ENCODE measurements at regions not wholly inside any gene's neighbourhood (a gene's known extent, or its start where the extent isn't known, plus 50 kb on each side); places are given as distances from the start of the nearest gene placed in this dataset.

- no peaks in the 10 kb centered on the region for H4K20me1 ChIP-seq
- H3K9me3 ChIP-seq (replicated peaks in 1 of 11), result no peaks in the 10 kb centered on the region; a peak in 2 of 22 replicates
- H3K9ac ChIP-seq, result no peak overlapping the region
- H3K27me3 ChIP-seq, result no peaks in the 10 kb centered on the region
- no peaks in the 10 kb centered on the region for H3K36me3 ChIP-seq
- H3K4me3 ChIP-seq, result no peak overlapping the region
- H3K4me1 ChIP-seq, result peaks cover 27 to 45% (median 33%) of the 10 kb centered on the region in 10 experiments
- no peak for TF ChIP-seq Cebpa-rat (IDR thresholded peaks at IDR 0.05)
- no peak overlapping the region for H3K4me2 ChIP-seq
- no peak overlapping the region for H3K27ac ChIP-seq
Observed at GRCh38 chr3:187932530-187932929, 187.3 kb upstream of the BCL6 start.

- Histone ChIP-seq H3K4me2 (peak overlapping the region; percentile 60 to 91 (median 81)), H3K36me3 (no peaks in the 10 kb centered on the region), H3K9ac (peak overlapping the region; percentile 16 to 69 (median 57); a peak in 18 of 22 replicates), H3K27ac (peak overlapping the region in 10 of 11 experiments; percentile 47 to 77 (median 69); a peak in 21 of 22 replicates), H4K20me1 (no peaks in the 10 kb centered on the region), H3K9me3 (replicated peaks in 1 of 11) (no peaks in the 10 kb centered on the region; a peak in 2 of 22 replicates), H3K4me1 (peaks cover 20 to 30% (median 24%) of the 10 kb centered on the region in 10 experiments), H3K4me3 (peak overlapping the region in 1 of 10 experiments; percentile 46; a peak in 2 of 20 replicates), H3K27me3 (no peaks in the 10 kb centered on the region)
- no peak for TF ChIP-seq Cebpa-rat (IDR thresholded peaks at IDR 0.05)
Observed at GRCh38 chr3:187935623-187936156, 190.4 kb upstream of the BCL6 start.

- TF ChIP-seq Cebpa-rat (IDR thresholded peaks at IDR 0.05), result no peak
- no peaks in the 10 kb centered on the region for H3K36me3 ChIP-seq
- H3K9me3 ChIP-seq (replicated peaks in 1 of 11), result no peaks in the 10 kb centered on the region; a peak in 2 of 22 replicates
- H4K20me1 ChIP-seq, result no peaks in the 10 kb centered on the region
- H3K4me2 ChIP-seq, result peak overlapping the region; percentile 60 to 91 (median 81); a peak in 21 of 22 replicates
- peaks cover 20 to 30% (median 24%) of the 10 kb centered on the region in 10 experiments for H3K4me1 ChIP-seq
- H3K27ac ChIP-seq, result peak overlapping the region in 1 of 11 experiments; percentile 71; a peak in 2 of 22 replicates
- H3K9ac ChIP-seq, result no peak overlapping the region
- no peak overlapping the region for H3K4me3 ChIP-seq
- no peaks in the 10 kb centered on the region for H3K27me3 ChIP-seq
Observed at GRCh38 chr3:187936676-187937075, 191.4 kb upstream of the BCL6 start.

GRCh38 chr3:187939891-187940290 lies 194.6 kb upstream of the BCL6 start:
- Histone ChIP-seq H3K9me3 (replicated peaks in 1 of 11) (no peaks in the 10 kb centered on the region; a peak in 1 of 22 replicates), H3K4me2 (no peak overlapping the region), H3K4me3 (no peak overlapping the region)

GRCh38 chr3:187941135-187941847 lies 196.0 kb upstream of the BCL6 start:
- Histone ChIP-seq H3K4me1 (peaks cover 14 to 37% (median 28%) of the 10 kb centered on the region in 10 experiments), H4K20me1 (no peaks in the 10 kb centered on the region), H3K36me3 (no peaks in the 10 kb centered on the region), H3K27me3 (no peaks in the 10 kb centered on the region), H3K4me3 (no peak overlapping the region), H3K4me2 (no peak overlapping the region), H3K9me3 (replicated peaks in 1 of 11) (no peaks in the 10 kb centered on the region; a peak in 1 of 22 replicates), H3K9ac (no peak overlapping the region), H3K27ac (no peak overlapping the region)
- no peak for TF ChIP-seq Cebpa-rat (IDR thresholded peaks at IDR 0.05)

More at GRCh38 chr3:187939891-187940290, 194.6 kb upstream of the BCL6 start:
- H3K27ac ChIP-seq, result no peak overlapping the region
- no peaks in the 10 kb centered on the region for H3K36me3 ChIP-seq
- peaks cover 20 to 37% (median 28%) of the 10 kb centered on the region in 10 experiments for H3K4me1 ChIP-seq
- H3K27me3 ChIP-seq, result no peaks in the 10 kb centered on the region
- H3K9ac ChIP-seq, result no peak overlapping the region
- H4K20me1 ChIP-seq, result no peaks in the 10 kb centered on the region
- TF ChIP-seq Cebpa-rat (IDR thresholded peaks at IDR 0.05), result no peak

GRCh38 chr3:187941848-187942194 lies 196.6 kb upstream of the BCL6 start:
- no peak overlapping the region for H3K9ac ChIP-seq
- H3K4me1 ChIP-seq, result peaks cover 11 to 37% (median 28%) of the 10 kb centered on the region in 10 experiments
- no peak overlapping the region for H3K27ac ChIP-seq
- no peaks in the 10 kb centered on the region for H3K36me3 ChIP-seq
- H4K20me1 ChIP-seq, result no peaks in the 10 kb centered on the region
- H3K9me3 ChIP-seq (replicated peaks in 1 of 11), result no peaks in the 10 kb centered on the region; a peak in 1 of 22 replicates
- no peaks in the 10 kb centered on the region for H3K27me3 ChIP-seq
- TF ChIP-seq Cebpa-rat (IDR thresholded peaks at IDR 0.05), result no peak
- no peak overlapping the region for H3K4me2 ChIP-seq
- no peak overlapping the region for H3K4me3 ChIP-seq

- Histone ChIP-seq H3K27me3 (no peaks in the 10 kb centered on the region), H3K4me2 (no peak overlapping the region), H3K36me3 (no peaks in the 10 kb centered on the region), H3K4me1 (peaks cover 11 to 42% (median 36%) of the 10 kb centered on the region in 10 experiments), H3K27ac (no peak overlapping the region), H3K9me3 (replicated peaks in 1 of 11) (no peaks in the 10 kb centered on the region; a peak in 1 of 22 replicates), H3K4me3 (no peak overlapping the region), H3K9ac (no peak overlapping the region), H4K20me1 (no peaks in the 10 kb centered on the region)
- TF ChIP-seq Cebpa-rat (IDR thresholded peaks at IDR 0.05), result no peak
Observed at GRCh38 chr3:187942658-187943241, 197.5 kb upstream of the BCL6 start.

- H3K27ac ChIP-seq, result no peak overlapping the region
- TF ChIP-seq Cebpa-rat (IDR thresholded peaks at IDR 0.05), result no peak
- peak overlapping the region in 4 of 11 experiments; percentile 80 to 84 (median 84); a peak in 7 of 22 replicates for H3K4me2 ChIP-seq
- H3K4me3 ChIP-seq, result no peak overlapping the region
- H3K9me3 ChIP-seq (replicated peaks in 1 of 11), result no peaks in the 10 kb centered on the region; a peak in 1 of 22 replicates
- no peak overlapping the region for H3K9ac ChIP-seq
- no peaks in the 10 kb centered on the region for H4K20me1 ChIP-seq
- no peaks in the 10 kb centered on the region for H3K27me3 ChIP-seq
- H3K36me3 ChIP-seq, result no peaks in the 10 kb centered on the region
- H3K4me1 ChIP-seq, result peaks cover 14 to 53% (median 47%) of the 10 kb centered on the region in 10 experiments
Observed at GRCh38 chr3:187943677-187944389, 198.6 kb upstream of the BCL6 start.
